DMS 273 (cell line): ENCODE measurements at regions not wholly inside any gene's neighbourhood (a gene's known extent, or its start where the extent isn't known, plus 50 kb on each side); places are given as distances from the start of the nearest gene placed in this dataset.
"Not testable (repeated sequence)": the region's sequence is repeated elsewhere in the genome, so short reads cannot be mapped to it uniquely, and the experiment has no call there.

Source experiments
- DNase-seq: peaks from one replicate; lab custom pipeline; 2025; ENCODE audit not compliant: unreplicated experiment; lab: John Stamatoyannopoulos, UW

DNA sequence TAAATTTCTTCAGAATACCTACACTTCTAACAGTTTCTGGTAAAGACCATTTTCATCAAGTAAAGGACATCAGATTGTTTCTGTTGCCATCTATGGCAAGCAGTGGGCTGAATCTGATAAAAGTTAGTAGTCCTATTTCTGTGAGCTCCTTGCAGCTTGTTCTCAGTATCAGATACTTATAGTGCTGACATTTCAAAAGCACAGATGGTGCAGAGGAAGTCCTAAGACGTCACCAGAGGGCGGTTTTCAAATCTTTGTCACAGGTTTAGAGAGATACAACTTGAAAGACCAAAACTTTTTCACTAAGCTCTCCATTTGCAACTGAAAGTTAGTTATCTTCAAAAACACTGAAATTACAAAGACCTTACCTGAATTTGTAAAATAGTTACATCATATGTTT lies 719.8 kb downstream of the SLITRK1 start:
- peak; percentile 9 for DNase-seq

DNA sequence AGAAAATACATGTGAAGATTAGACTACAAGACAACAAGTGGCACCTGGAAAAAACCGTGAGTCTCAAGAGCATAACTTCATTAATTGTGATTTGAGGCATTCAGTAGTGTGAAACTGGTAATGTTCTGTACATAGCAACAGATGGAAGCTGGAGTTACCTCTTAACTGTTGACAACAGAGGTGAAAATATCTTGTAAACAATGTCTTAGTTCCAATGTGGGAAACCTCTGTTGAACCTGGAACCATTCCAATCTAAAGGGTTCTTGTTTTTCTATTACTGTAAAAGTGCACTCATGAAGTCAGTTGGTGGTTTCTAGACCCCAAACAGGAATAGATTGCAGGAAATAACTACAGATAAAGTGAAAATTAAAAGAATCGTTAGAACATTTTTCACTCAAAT lies 728.4 kb downstream of the SLITRK1 start:
- DNase-seq: no peak

DNA sequence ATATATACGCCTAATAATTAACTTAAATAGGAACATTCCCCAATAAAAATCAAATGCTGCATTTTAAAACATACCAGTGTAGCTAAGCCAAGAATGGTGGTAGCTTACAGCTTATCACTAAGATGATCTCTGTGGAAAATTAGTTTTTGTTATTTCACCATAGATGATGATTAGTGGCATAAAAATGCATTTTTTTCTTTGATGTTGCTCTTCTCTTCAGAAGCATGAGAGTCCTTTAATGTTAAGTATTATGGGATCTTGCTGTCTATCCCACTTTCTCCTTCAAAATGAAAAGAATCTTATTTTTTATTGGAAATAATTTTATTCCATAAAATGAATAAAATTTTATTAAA lies 731.0 kb downstream of the SLITRK1 start:
- DNase-seq: no peak

DNA sequence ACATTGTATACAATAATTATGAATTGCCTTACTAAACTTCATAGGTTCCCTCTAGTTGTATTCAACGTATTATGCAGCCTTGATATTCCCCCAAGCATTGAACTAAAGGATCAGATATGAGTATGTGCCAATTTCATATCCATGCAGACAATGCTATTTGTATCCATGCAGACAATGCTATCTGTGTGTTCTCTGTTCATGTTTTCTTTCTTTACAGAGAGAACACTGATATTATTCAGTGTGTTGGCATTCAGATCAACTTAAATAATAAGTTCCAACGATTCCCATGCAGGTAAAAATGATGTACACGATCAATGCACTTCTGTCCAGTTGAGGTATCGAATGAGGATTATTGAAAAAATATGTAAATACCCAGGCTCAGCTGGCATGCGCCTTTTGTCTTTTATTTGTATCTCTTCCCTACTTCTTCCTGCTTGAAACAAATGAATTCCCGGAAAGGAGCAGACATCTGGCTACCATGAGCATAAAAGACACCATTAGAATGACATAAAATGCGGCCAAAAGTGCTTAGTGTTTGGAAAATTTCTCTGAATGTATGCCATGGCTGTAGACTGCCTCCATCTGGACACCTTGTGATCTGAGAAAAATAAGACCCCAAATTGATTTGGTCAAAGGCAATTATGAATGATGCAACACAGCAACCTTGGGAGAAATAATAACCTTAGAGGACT lies 731.5 kb downstream of the SLITRK1 start:
- DNase-seq: no peak

DNA sequence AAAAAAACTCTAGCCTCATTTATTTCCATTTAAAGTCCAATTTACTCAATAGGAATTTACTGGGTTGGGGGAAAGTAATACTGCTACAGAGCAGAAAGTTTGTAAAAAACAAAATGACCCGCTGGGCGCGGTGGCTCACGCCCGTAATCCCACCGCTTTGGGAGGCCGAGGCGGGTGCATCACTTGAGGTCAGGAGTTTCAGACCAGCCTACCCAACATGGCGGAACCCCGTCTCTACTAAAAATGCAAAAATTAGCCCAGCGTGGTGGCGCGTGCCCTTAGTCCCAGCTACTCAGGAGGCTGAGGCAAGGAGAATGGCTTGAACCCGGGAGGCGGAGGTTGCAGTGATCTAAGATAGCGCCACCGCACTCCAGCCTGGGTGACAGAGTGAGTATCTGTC lies 745.6 kb downstream of the SLITRK1 start:
- no peak for DNase-seq

DNA sequence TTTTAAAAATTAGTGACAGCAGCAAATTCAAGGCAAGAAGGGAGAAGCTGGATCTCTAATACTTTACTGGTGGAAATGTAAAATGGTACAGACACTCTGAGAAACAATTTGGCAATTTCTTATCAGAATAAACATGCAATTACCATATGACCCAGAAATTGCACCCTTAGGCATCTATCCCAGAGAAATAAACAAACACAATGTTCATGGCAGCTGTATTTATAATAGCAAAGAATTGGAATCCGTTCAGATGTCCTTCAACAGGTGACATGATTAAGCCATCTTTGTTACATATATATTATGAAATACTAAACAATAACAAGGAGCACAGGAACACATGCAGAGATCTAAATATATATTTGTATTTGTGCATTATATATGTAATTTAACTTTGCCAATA lies 756.5 kb downstream of the SLITRK1 start:
- DNase-seq: no peak

DNA sequence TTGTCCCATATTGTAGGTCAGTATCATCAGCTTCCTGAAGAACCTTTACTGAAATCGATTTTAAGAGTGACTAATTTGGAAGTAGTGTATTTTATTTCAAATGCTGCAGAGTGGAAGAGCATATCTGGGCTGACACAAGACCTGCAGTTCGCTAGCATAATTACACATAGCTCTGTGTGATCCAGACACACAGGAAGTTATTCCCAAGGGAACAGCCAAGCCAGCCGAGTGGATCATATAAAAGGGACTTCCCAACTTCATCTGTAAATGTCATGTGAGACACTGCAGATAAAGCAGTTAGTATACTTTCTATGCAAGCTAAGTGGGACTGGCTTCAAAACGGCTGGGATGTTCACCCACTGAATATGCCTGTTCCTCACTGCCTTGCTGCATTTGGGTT lies 760.4 kb downstream of the SLITRK1 start:
- DNase-seq: peak; percentile 0

DNA sequence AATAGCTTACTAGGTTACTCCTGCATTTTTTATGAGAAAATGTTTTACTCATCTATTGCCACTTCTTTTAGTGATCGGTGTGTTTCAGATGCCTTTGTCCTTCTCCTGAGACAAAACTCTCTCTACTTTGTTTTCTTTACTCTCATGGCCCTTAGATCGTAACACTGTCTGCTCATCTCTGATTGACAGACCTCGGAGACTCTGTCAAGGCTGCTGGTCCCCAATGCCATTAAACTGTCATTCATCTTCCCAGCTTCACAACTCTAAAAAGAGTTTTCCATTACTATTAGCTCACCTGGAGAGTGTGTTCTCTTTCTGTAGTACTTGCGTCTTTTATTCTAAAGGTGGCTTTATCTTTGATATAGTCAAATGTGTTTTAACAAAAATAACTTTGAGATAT lies 765.2 kb downstream of the SLITRK1 start:
- no peak for DNase-seq

DNA sequence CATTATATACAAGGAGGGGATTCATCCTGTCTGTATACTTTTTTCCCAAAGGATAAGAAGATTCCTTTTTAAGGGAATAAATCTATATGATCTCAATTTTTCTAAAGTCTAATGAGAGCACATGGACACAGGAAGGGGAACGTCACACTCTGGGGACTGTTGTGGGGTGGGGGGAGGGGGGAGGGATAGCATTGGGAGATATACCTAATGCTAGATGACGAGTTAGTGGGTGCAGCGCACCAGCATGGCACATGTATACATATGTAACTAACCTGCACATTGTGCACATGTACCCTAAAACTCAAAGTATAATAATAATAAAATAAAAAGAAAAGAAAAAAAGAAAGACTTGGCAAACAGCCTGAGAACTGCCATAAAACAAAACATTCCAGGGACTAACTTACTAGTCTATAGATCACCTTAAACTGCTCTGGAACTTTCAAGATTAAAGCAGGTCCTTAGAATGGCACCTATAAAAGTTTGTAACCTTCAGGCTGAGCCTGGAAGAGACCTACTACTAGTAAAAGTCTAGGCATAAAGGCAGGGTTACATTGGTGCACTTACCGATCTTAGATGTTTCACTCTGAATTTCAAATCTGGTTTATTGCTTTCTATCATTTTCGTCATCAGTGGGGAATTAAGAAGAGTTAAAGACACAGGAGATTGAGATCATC lies 780.6 kb downstream of the SLITRK1 start:
- DNase-seq: not testable (repeated sequence)

DNA sequence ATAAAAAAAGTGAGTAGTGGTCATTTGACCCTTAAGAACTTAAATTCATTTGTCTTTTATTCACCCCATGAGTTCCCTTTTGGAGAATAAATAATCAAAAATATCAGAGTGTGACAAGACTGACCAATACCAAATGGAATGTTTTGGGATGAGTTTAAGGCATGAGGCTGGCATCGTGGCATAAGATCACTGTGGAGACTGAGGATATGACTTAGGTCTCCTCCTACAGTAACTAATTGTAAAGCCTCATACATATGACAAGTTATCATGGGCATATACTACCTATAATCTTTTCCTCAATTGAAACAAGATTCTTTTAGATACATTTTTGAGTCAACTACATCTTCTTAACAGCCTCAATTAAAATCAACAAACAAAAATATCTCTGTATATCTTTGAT lies 782.0 kb downstream of the SLITRK1 start:
- DNase-seq: no peak

DNA sequence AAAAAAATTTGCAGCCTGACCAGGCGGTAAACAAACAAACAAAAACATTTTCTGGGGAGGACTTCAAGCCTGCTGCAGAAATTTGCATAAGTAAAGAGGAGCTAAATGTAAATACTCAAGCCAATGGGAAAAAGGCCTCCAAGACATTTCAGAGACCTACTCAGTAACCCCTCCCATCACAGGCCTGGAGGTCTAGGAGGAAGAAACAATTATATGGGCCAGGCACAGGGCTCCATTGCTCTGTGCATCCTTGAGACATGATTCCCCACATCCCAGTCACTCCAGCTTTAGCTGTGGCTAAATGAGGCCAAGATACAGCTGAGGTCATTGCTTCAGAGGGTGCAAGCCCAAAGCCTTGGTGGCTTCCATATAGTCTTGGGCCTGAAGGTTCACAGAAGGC lies 793.4 kb downstream of the SLITRK1 start:
- no peak for DNase-seq

DNA sequence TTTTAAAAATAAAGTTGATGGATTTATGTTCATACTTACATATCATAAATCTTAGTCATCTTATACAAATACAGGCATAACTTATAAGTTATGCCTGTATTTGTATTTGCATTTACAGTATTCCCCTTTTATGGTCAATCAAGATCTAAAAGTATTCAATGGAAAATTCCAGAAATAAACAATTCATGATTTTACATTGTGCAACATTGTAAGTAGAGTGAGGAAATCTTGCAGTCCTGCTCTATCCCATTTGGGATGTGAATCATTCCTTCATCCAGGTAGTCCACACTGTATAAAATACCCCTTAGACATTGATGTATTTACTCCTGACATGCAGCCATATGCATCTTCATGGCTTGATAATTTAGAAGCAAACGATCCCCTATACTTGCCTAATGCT lies 795.3 kb downstream of the SLITRK1 start:
- DNase-seq: no peak

DNA sequence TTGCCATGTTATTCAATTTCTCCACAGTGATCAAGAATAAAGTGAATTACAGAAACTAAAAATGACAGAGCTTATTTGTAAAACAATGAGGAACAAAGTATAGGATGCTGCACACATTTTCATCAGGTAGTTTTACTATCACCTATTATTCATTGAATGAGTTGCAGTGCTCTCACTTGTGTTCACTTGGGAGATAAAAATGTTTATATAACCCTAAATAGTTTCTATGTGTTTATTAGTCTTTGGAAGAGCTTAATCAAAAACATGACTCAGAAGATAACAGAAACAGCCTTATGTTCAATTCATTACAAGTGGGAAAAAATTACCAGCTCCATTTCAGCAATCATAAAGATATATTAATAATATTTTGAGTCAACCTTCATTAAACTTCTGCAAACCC lies 796.2 kb downstream of the SLITRK1 start:
- DNase-seq: no peak

DNA sequence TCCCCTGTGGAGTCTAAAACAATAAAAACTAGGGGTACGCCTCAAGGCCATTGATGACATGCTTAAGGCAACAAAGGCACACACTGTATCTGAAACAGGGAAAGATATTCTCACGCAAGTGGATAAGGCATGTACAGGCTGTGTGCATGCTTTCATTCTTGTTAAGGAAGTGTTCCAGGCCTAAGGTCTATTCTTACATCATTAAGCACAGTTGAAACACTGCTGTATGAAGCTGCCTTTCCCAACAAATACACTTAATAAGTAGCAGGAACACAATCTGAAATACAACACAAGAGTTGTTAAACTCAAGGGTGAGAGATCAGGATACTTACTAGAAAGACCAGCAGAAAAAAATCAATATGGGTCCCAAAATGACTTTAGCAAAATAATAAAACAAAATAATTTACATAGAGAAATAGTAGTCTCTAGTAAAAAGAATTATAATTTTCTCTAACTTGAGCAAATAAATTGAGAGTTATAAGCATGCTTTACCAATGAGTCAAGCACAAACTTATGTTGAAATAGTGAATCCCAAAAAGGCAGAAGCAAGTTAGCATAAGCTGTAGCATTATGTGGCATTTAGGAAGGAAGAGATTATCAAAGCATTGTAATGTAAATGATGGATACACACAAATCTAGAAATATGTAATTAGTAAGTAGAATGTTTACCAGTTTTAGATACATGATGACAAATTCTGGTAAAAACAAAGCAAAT lies 796.9 kb downstream of the SLITRK1 start:
- no peak for DNase-seq

DNA sequence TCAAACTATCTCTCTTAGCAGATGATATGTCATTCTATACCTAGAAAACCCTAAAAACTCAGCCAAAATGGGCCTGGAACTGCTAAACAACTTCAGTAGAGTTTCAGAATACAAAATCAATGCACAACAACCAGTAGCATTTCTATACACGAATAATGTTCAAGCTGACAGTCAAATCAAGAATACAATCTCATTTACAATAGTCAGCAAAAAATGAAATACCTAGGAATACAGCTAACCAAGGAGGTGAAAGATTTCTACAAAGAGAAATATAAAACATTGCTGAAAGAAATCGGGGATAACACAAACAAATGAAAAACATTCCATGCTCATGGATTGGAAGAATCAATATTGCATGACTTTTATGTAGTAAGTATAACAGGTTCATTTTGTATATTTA lies 804.8 kb downstream of the SLITRK1 start:
- DNase-seq: no peak

DNA sequence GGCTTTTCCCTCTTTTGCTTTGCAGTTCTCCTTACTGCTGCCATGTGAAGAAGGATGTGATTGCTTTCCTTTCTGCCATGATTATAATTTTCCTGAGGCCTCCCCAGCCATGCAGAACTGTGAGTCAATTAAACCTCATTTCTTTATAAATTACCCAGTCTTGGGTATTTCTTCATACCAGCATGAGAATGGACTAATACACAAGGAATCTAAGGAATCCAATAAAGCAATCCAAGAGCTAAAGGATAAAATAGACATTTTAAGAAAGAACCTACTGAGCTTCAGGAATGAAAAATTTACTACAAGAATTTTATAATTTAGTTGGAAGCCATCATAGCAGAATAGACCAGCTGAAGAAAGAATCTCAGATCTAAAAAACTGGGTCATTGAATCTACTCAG lies 808.3 kb downstream of the SLITRK1 start:
- not testable (repeated sequence) for DNase-seq

DNA sequence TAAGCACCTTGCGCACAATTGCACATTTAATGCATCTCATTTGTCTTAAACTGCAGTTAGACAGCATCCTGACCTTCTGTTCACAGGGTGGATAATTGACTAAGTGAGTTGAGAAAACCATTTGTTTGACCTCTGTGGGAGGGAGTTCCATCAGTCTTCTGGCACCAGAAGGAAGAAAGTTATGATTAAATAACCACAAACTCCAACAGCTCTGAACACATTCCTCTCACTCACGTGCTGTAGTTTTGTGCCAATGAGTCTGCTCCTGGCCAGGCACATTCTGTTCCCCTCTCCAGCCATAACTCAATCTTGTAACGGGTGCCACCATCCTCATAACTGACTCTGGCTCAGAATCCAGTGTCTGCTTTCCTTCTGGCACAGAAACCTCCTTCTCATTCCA lies 817.2 kb downstream of the SLITRK1 start:
- peak; percentile 3 for DNase-seq

DNA sequence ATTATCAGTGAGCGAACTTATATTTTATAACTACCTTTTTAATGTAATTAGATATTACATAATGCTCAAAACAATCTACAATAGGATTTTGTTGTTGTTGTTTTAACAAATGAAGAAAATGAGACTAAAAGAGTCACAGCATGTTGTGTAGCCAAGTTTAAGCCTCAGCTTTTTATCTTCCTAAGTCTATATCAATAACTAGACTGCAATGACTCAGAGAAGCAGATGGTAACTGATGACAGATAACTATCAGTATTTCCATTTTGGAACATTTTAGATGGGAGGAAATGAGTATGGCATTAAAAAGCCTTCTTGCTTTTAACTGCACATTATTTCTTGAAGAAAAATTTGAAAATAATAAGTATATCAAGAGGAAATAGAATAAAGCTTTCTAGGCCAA lies 825.2 kb downstream of the SLITRK1 start:
- peak; percentile 15 for DNase-seq

DNA sequence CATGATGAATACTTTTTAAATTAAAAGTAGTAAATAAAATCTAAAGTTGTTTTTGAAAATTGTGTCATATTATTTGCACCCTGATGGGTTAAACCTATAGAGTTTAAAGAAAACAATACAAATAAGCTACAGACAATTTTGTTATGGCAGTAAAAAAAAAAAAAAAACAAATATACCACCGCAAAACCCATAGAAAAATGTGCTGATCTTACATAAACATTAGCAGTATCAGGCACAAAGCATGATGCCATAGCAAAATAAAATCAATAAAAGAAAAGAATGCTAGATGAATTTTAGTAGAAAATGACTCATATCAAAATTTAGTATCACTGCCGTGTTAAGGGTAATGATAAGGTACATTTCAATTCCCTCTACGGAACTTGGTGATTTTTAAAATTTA lies 826.0 kb downstream of the SLITRK1 start:
- DNase-seq: no peak

DNA sequence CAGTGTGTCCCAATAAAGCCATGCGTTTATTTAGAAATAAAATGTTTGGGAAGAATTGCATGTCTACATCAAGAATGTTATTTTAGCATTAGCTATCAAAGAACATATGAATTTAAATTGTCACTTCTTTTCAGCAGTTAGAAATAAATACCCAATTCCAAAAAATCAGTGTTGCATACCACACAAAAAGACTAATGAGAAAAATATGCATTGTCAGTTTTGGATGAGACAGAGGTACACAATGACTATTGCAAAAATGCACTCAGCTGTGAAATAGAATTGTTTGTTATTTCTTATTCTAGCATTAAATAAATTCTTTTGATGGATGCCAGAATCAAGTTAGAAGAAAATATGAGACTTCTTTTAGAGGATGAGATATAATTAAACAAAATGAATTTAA lies 833.9 kb downstream of the SLITRK1 start:
- no peak for DNase-seq

DNA sequence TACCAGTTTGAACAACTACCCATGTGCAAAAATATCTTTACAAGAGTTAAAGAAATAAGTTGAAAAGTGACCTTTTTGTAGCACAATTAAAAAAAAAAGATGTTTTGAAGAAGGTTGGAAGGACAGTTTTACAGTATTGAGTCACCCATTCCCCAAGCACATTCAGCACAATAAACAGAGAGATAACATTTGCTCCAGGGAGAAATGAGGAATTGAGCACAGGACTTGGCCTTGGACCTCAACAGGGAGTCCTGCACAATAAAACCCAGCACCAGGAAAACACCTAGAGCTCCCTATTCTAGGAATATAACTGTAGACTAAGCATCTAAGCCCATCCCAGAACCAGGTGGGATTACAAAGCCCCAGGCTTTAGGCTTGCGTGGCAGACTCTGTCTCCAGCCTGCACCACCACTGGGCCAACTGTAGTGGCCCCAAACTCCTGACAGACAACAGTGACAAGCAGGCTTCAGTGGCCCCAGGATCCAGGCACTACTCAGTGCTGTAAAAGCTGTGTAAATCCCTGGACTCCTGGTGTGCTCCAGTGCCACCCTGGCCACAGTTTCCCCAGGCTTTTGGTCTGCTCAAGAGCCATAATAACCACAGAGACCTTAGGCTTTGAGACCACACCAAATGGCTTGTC lies 857.2 kb downstream of the SLITRK1 start:
- DNase-seq: no peak

DNA sequence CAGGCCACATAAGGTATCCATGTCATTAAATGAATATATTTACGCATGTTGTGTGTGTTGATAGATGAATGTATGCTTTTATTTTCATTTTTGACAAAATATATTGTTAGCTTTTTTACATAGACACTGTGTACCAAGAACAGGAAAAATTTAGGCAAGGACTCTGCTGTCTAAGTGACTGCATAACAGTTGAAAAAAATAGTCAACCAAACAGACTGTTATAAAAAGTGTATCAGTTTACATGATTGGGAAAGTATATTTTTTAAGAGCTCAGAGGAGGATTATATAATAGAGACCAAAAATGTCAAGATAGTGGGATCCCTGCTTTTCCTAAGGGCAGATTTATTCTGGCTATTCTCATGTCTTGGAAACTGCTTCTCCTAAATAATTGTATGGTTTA lies 858.0 kb downstream of the SLITRK1 start:
- DNase-seq: no peak
